ENCODE measurements at regions not wholly inside any gene's neighbourhood (a gene's known extent, or its start where the extent isn't known, plus 50 kb on each side); places are given as distances from the start of the nearest gene placed in this dataset.

DNA sequence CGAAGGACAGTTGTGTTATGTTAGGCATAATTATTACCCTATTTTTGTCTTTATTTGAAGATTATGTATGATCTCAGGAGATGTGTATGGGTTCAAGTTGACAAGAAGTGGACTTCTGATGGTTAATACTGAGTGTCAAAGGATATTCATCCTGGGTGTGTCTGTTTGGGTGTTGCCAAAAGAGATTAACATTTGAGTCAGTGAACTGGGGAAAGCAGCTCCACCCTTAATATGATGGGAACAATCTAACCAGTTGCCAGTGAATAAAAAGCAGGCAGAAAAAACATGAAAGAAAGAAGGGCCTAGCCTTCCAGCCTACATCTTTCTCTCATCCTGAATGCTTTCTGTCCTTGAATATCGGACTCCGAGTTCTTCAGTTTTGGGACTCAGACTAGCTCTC, 332.6 kb downstream of the DTHD1 start:
- no peak for TF ChIP-seq POLR2A (IDR thresholded peaks at IDR 0.05)
- no peak for TF ChIP-seq CTCF (IDR thresholded peaks at IDR 0.05 in 4 of 5, conservative IDR thresholded peaks at IDR 0.05 in 1 of 5)

Measured in gastrocnemius medialis (tissue), 4 donors.